ENCODE measurements at regions not wholly inside any gene's neighbourhood (a gene's known extent, or its start where the extent isn't known, plus 50 kb on each side); places are given as distances from the start of the nearest gene placed in this dataset.

DNA sequence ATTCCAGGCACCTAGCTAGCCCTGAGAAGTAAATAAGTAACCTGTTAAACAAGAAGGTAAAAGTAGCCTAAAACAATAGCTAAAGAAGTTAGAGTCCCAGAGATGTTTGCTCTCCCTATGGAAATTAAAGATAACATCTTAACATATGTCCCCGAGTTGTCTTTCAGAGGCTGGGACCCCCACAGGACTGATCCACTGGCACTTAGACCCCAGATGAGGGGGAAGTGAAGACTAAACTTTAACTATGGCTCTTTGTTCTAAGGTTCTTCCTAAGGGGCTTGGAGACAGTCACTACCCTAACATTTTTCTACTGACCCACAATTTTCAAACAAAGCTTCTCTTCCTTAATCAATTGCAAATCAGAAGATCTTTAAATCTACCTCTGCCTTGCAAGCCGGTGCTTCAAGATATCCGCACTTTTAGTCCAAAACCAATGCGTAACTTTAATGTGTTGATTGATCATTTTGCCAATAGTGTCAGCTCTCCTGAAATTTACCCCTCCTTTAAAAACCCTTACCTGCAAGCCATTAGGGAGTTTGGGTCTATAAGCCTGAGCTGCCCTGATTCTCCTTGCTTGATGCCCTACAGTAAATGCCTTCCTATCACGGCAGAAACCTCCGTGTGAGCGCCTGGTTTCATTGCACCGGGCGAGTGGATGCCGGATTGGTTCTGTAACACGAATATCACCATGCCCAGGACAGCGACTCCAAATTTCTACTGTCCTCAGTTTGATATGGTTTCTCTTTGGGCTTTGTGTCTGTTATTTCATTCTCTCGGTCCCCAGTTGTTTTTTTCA is 404.4 kb downstream of the SIPA1L2 start:
- no peak for DNase-seq

DNA sequence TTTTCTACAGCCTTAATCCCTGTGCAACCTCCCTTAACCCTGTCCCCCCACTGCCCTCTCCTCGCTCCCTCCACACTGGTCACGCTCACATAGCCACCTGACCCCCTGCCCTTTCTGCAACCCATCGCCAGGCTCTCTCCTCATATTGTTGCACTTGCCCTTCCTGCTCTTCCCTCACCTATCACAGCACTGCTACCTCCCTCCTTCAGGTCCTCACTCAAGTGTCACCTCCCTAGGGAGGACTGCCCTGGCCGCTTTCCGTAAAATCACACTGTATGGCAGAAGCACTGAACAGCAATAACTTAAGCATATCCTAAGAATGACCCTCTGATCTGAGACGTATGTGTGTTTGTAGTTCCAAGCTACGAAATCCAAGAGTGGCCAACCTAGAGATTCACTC is 406.0 kb downstream of the SIPA1L2 start:
- DNase-seq: no peak

DNA sequence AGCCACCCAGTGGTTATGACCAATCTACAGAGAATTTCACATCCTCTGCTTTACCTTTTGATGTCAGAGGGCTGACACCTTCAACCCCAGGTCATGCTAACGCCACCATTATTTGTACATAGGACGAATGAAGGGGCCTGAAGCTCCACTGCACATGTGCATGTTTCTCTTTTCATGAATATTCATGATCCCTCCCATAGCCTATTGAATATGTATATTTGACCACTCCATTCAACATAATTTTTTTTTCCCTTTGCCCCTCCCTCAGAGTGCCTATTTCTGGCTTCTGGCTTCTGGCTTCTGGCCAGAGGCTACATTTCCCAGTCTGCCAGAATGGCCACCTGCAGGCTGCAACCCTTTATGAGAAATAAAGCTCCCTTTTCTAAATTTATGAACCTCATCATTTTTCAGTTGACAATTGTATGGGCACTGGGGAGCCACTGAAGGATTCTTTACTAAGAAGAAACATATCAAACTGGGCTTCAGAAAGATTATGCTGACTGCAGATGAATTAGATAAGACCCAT is 406.7 kb downstream of the SIPA1L2 start:
- DNase-seq: no peak

DNA sequence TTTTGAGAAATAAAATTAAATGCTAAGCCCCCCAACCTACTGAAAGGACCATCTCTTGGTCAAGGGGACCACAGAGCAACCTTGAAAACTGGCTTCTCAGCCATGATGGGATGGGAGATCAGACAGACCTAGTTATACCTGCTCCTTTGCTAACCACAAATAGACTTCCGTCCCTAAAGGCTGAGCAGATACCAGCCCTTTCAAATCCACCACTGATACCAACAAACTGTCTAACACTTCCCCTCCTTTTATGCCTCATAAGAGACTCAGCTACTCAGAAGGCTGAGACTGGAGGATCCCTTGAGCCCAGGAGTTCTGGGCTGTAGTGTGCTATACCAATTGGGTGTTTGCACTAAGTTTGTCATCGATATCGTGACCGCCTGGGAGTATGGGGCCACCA is 407.3 kb downstream of the SIPA1L2 start:
- no peak for DNase-seq

GRCh38 chr1:232221802-232222499 is 408.0 kb downstream of the SIPA1L2 start:
- no peak for DNase-seq

GRCh38 chr1:232218955-232219865 is 410.7 kb downstream of the SIPA1L2 start:
- DNase-seq: no peak

DNA sequence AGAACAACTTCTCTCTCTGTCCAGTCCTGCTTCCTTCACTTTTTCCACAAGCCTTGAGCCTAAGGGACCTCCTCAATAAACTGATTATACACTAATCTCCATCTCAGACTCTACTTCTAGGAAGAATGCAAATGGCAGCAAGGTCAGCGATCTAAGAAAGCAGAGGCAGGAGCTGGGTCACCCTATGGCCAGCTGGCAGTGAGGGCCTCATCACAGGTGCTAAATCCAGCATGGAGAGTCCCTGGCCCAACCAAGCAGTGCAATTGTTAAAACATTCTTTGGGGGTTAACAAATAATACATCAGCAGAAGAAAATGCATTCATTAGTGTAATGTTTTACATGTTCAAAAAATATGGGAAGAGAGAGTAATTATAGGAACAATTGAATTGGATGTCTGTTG is 416.0 kb downstream of the SIPA1L2 start:
- DNase-seq: no peak

DNA sequence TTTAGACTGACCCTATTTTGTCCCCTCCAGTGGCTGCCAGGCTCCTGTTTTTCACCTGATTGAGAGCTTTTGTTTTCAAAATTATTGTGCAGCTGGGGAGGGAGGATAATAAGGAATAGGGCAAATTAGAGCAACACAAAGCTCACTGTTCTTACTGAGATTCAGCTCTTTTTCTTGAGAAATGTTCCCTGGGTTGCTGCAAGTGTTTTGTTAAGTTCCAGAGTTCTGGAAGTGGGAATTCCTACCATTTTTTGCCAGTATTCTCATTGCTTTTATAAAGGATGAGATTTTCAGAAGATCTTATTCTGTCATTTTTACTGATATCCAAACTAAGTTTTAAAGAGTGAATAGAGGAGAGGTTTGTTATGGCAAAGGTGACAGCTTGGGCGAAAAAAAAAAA is 417.7 kb downstream of the SIPA1L2 start:
- no peak for DNase-seq

- DNase-seq: no peak
Observed at GRCh38 chr1:232211149-232211548, 418.8 kb downstream of the SIPA1L2 start.

GRCh38 chr1:232209357-232209756 is 420.6 kb downstream of the SIPA1L2 start:
- no peak for DNase-seq

DNA sequence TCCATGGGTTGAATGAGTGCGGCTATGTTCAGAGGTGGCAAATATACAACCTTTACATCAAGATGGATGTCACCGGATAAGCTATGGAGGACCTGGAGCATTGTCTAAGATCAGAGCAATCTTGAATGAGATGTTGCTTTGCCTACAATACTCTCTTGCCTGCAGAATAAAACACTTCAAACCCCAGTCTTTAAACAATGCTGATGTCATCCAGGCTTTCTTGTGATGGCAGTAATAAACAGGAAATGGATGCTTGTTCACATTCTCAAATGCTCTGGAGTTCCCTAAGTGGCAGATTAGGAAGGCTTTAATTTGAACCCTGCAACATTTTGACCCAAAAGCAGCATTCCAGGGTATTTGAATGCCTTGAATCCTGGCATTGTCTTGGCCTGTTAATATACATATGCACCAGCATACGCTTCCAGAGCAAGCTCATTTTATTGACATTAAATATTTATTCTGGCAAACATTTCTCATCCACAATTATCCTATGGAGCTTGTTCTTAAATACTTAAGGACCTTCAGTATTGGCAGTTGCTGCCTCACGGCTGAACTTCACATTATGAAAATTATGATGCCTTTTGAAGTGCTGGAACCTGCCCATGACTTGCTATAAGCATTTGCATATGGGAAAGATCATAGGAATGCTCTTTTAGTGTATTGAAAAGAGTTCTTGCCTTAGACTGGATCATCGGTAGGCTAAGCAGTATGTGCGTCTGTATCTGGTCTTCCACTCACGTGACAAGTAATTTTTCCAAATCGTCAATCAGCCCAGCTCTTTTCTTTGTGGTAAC is 422.7 kb downstream of the SIPA1L2 start:
- DNase-seq: no peak

- no peak for DNase-seq
Observed at GRCh38 chr1:232204269-232204668, 425.7 kb downstream of the SIPA1L2 start.

DNA sequence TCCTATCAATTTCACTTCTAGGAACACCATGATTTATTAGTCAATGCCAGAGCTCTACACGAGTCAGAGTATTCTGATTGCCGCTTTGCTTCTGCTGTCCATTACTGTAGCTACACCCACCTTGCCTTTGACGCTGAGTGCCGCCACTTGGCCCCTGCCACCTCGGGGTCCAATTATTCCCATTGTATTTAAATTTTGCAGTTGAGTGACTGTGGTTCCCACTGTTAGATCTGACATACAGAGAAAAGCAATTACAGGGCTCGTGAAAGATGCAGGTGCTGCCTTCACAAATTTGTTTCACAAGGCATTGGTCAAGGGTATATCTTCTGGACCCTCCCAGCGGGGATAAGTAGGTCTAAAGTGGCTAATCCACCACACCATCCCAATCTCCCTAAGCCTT is 428.9 kb downstream of the SIPA1L2 start:
- no peak for DNase-seq

DNA sequence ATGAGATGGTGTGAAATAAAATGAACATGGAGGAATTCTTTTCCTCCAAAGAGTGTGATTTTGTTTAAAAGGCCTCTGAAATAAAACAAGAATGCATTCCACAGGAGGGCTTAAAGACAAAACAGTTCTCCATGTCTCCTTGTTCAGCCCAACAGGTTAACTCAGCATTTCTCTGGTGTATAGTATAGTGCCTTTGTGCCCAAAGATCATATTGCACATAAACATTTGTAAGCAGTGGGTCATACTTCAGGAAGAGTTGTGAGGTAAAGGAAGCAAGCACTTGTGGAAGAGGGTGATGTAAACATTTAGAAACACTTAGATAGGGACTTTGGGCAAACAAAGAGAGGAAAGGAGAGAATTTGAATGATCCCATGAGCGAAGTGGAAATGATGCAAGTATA is 433.9 kb downstream of the SIPA1L2 start:
- DNase-seq: no peak

DNA sequence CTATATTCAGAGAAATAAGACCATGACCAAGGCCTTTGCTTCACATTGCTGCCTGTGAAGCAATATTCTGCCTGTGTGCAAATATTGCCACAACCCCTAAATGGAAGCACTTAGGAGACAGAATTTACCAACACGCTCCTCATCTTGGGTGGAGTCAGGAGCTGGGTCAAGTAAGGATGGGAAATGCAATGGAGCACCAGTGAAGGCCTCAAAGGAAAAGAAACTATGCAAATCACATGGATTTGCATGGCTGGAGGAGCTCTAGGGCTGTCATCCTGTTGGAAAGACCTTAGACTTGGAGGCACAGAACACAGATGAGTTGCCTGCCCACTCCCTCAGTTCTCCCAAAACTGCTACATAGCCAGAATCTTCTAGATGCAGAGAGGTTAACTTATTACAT is 435.5 kb downstream of the SIPA1L2 start:
- DNase-seq: no peak

DNA sequence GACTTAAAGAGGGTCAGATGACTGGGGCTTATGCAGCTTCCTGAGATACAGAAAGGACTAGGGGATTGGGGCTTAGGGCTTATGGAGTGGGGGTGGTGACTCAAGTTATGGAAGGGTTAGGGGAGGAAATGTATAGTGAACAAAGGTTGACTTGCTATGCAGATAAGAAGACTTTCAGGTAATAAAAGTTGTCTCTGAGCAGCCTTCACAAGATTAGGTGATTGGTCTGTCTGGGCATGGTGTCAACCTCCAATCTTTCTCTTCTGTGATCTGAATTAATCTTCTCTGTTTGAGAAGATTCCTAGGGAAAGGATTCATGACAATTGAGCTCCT is 436.5 kb downstream of the SIPA1L2 start:
- no peak for DNase-seq

- DNase-seq: no peak
Observed at GRCh38 chr1:232192781-232193450, 437.0 kb downstream of the SIPA1L2 start.

- DNase-seq: no peak
Observed at GRCh38 chr1:232191560-232191959, 438.4 kb downstream of the SIPA1L2 start.

GRCh38 chr1:232188318-232188717 is 441.6 kb downstream of the SIPA1L2 start:
- no peak for DNase-seq

DNA sequence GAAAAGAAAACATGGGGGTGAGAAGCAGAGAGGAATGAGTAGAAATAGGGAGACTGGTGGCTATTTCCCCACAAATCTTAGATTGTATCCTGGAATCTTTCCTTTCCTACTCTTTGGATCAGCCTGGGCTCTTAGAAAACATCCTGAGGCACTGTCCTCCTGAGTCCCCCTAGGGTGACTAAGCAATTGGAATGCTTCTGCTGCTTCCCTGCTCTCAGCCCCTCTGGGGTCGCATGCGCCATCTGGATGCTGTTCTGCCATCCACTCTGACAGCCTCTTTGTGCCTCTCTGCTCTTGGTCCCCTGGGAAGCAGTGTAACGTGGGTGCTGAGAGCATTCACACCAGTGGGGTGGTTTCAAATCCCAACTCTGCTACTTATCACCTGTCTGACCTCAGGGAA is 443.0 kb downstream of the SIPA1L2 start:
- no peak for DNase-seq

DNA sequence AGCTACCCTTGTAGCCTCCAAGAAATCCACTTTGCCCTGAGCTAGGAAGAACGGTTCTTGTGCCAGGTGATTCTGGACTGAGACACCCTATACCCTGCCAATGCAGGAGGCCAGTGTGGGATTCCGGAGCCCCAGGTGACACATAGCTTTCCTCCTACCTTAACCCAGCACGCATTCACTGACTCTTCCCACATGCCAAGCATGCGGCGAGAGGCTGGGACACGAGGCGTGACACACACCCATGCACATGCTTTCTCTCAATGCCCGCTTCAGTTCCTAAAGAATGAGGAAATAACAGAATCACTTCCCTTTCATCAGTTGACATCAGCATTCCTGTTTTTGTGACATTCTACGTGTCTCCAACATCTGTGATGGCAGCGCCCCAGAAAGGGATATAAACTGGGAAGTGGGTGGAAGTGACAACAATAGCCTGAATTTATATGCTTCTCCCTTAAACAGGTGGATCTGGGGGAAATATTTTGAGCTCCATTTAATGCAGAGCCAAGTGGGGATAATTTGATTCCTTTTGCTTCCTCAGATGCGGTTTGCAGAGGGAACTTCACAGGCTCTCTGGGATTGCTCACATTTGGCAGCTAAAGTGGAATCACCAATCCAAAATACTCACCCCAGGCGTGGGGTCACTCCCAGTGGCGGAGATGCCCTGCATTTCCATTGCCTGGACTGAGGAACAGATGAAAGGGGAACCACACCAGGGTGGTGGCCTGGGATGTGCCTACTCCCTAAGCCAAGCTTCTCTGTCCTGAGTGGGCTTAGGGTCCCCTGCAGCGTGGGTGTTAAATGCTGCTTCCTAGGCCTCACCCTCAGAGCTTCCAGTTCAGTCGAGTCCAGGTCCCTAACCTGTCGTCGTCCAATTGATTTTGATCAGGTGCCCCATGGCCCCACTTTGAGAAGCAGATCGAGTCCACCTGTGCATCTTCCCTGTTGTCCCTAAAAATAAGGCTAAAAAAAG is 445.1 kb downstream of the SIPA1L2 start:
- no peak for DNase-seq

All from CD4-positive, alpha-beta T cell treated with Interleukin-4 for 1 hour (primary cell).